GM23338 (cell line): ENCODE measurements at regions not wholly inside any gene's neighbourhood (a gene's known extent, or its start where the extent isn't known, plus 50 kb on each side); places are given as distances from the start of the nearest gene placed in this dataset.

ENCODE experiments used
- EZH2 ChIP-seq: fragments of 200-600 bp; sonication (generic); IDR thresholded peaks from one replicate; pipeline ENCODE4 v1.8.0; 2017; ENCODE audit warnings: antibody characterized with exemption, mild to moderate bottlenecking, low read depth; ENCODE audit not compliant: unreplicated experiment
- TF ChIP-seq, protein P1 (sequence below), 2 experiments: fragments of 200-600 bp in 1 of 2; sonication (generic) in 1 of 2; conservative IDR thresholded peaks; 2 replicates each; pipeline versions ENCODE4 v1.5.1 to v1.6.1; 2016 to 2017; ENCODE audit warnings: antibody characterized with exemption in 2 of 2, low read depth in 2 of 2, mild to moderate bottlenecking in 2 of 2, moderate library complexity in 1 of 2

DNA sequence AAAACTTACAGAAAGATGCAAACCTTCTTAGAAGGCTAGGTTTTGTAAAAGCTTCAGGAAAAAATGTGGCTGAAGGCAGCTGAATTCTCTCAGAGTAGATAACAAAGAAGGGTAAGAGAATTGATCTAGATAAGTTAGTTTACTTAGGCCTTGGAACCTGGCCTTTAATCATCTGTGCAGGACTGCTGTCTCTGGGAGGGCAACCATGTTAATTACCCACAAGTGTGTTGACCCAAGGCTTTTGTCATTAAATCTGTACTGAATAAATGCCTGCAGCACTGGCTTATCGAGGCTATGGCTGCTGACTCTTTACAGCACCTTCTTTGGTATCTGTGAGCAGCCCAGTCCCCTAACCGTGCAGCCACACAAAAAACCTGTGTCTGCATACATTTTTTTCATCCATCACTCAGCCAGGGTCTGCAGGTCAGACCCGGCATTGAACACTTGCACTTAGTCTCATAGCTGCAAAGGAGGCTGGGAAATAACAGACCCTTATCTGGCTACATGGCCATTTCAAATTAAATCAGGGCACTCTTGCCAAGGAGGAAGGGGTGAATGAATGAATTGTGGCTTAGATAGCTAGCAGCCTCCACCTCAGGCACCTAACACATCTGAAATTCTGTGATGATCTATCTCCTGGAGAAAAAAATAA lies 86.4 kb upstream of the EPCAM start:
- TF ChIP-seq EZH2: no peak
- TF ChIP-seq, protein P1, sequence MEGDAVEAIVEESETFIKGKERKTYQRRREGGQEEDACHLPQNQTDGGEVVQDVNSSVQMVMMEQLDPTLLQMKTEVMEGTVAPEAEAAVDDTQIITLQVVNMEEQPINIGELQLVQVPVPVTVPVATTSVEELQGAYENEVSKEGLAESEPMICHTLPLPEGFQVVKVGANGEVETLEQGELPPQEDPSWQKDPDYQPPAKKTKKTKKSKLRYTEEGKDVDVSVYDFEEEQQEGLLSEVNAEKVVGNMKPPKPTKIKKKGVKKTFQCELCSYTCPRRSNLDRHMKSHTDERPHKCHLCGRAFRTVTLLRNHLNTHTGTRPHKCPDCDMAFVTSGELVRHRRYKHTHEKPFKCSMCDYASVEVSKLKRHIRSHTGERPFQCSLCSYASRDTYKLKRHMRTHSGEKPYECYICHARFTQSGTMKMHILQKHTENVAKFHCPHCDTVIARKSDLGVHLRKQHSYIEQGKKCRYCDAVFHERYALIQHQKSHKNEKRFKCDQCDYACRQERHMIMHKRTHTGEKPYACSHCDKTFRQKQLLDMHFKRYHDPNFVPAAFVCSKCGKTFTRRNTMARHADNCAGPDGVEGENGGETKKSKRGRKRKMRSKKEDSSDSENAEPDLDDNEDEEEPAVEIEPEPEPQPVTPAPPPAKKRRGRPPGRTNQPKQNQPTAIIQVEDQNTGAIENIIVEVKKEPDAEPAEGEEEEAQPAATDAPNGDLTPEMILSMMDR (conservative IDR thresholded peaks at IDR 0.05; ENCODE audit: low read depth in 2 of 2): no peak
